IMR-90 (cell line): ENCODE measurements at regions not wholly inside any gene's neighbourhood (a gene's known extent, or its start where the extent isn't known, plus 50 kb on each side); places are given as distances from the start of the nearest gene placed in this dataset.

Experiments
- ATAC-seq: fragments of 200-7000 bp; cut with Tn5 transposase; 2 replicates; pipeline ENCODE4 v1.9.1; 2020; ENCODE audit warnings: low read depth, mild to moderate bottlenecking, moderate library complexity
- BruUV-seq: library from RNA; stranded (reverse); fragments of 400-500 nt; replicated peaks from 2 replicates; lab custom pipeline; 2021; lab: Mats Ljungman, UMichigan
- CTCF ChIA-PET: fragments of 300-600 bp; formaldehyde crosslinking; extraction: SDS; loops from one replicate; lab custom pipeline; 2021; ENCODE audit warnings: antibody characterized with exemption; lab: Yijun Ruan, JAX
- POLR2A ChIA-PET: fragments of 300-600 bp; sonication (Branson Sonifier 250); formaldehyde crosslinking; loops from one replicate; lab custom pipeline; 2022; ENCODE audit warnings: antibody characterized with exemption; ENCODE audit not compliant: unreplicated experiment; lab: Charles Lee
- DNase-seq: peaks from one replicate; pipeline ENCODE4 v3.0.0; 2013
- H2AFZ ChIP-seq: replicated peaks from 2 replicates; pipeline ENCODE3; 2013; ENCODE audit warnings: low read length, mild to moderate bottlenecking; ENCODE audit not compliant: poor library complexity
- H2AK5ac ChIP-seq: 2 replicates; pipeline ENCODE4 v1.6.1; 2013; ENCODE audit warnings: low read depth, low read length, inconsistent platforms
- H2AK9ac ChIP-seq: replicated peaks from 2 replicates; pipeline ENCODE3; 2013; ENCODE audit warnings: mild to moderate bottlenecking, low read depth, low read length, moderate library complexity; ENCODE audit not compliant: poor library complexity
- H2BK120ac ChIP-seq: 2 replicates; pipeline ENCODE4 v1.6.1; 2013; ENCODE audit warnings: low read depth, low read length, inconsistent platforms
- H2BK15ac ChIP-seq: 3 replicates; pipeline ENCODE4 v1.6.1; 2013; ENCODE audit warnings: low read depth, low read length, inconsistent platforms
- H2BK20ac ChIP-seq: 2 replicates; pipeline ENCODE4 v1.6.1; 2013; ENCODE audit warnings: low read depth, mild to moderate bottlenecking, inconsistent platforms, low read length, moderate library complexity
- H2BK5ac ChIP-seq: 2 replicates; pipeline ENCODE4 v1.6.1; 2013; ENCODE audit warnings: mild to moderate bottlenecking, low read depth, low read length, inconsistent platforms; ENCODE audit not compliant: poor library complexity, severe bottlenecking
- H3K14ac ChIP-seq: replicated peaks from 2 replicates; pipeline ENCODE4 v1.6.1; 2013; ENCODE audit warnings: low read depth, low read length, inconsistent platforms
- H3K18ac ChIP-seq: 2 replicates; pipeline ENCODE4 v1.6.1; 2013; ENCODE audit warnings: low read depth, low read length, control low read depth
- H3K23ac ChIP-seq: 2 replicates; pipeline ENCODE4 v1.6.1; 2013; ENCODE audit warnings: low read depth, low read length, inconsistent platforms
- H3K27ac ChIP-seq: 2 replicates; pipeline ENCODE4 v1.5.1; 2013; ENCODE audit warnings: mild to moderate bottlenecking, control low read depth, low read length; ENCODE audit not compliant: insufficient read depth
- H3K27me3 ChIP-seq: 2 replicates; pipeline ENCODE4 v1.6.1; 2013; ENCODE audit warnings: low read length; ENCODE audit not compliant: control insufficient read depth, insufficient read depth
- H3K36me3 ChIP-seq: 2 replicates; pipeline ENCODE4 v1.6.1; 2013; ENCODE audit warnings: low read length, mixed read lengths; ENCODE audit not compliant: control insufficient read depth, insufficient read depth
- H3K4ac ChIP-seq: 2 replicates; pipeline ENCODE4 v1.6.1; 2013; ENCODE audit warnings: low read depth, low read length, inconsistent platforms
- H3K4me1 ChIP-seq: 2 replicates; pipeline ENCODE4 v1.6.1; 2013; ENCODE audit warnings: low read length, mixed read lengths; ENCODE audit not compliant: control insufficient read depth, insufficient read depth
- H3K4me2 ChIP-seq: 2 replicates; pipeline ENCODE4 v1.6.1; 2013; ENCODE audit warnings: low read depth, mild to moderate bottlenecking, control low read depth, low read length, moderate library complexity
- H3K4me3 ChIP-seq: 2 replicates; pipeline ENCODE4 v1.5.1; 2013; ENCODE audit warnings: low read depth, mild to moderate bottlenecking, control low read depth, low read length, moderate library complexity; ENCODE audit not compliant: insufficient read depth
- H3K56ac ChIP-seq: 2 replicates; pipeline ENCODE4 v1.6.1; 2013; ENCODE audit warnings: low read length, inconsistent platforms; ENCODE audit not compliant: insufficient read depth; ENCODE audit errors: extremely low read depth
- H3K79me1 ChIP-seq, 2 experiments: 2 replicates each; pipeline ENCODE4 v1.6.1; 2013; ENCODE audit warnings: low read length in 2 of 2, inconsistent platforms in 1 of 2, low read depth in 1 of 2
- H3K9ac ChIP-seq: 2 replicates; pipeline ENCODE4 v1.6.1; 2013; ENCODE audit warnings: low read depth, low read length, control low read depth
- H3K9me1 ChIP-seq: 2 replicates; pipeline ENCODE4 v1.6.1; 2013; ENCODE audit warnings: low read length, inconsistent platforms; ENCODE audit not compliant: insufficient read depth
- H3K9me3 ChIP-seq: 2 replicates; pipeline ENCODE4 v1.6.1; 2013; ENCODE audit warnings: low read length; ENCODE audit not compliant: control insufficient read depth, insufficient read depth
- H4K20me1 ChIP-seq: 2 replicates; pipeline ENCODE4 v1.6.1; 2013; ENCODE audit warnings: low read length, inconsistent platforms; ENCODE audit not compliant: insufficient read depth
- H4K5ac ChIP-seq: 2 replicates; pipeline ENCODE4 v1.6.1; 2013; ENCODE audit warnings: mild to moderate bottlenecking, low read depth, low read length, control low read depth
- H4K8ac ChIP-seq, 2 experiments: 2 replicates each; pipeline ENCODE4 v1.6.1; 2013; ENCODE audit warnings: low read depth in 2 of 2, low read length in 2 of 2, control low read depth in 1 of 2, inconsistent platforms in 1 of 2
- H4K91ac ChIP-seq: 2 replicates; pipeline ENCODE4 v1.6.1; 2013; ENCODE audit warnings: low read depth, low read length, inconsistent platforms; ENCODE audit not compliant: insufficient read depth
- BHLHE40 ChIP-seq: fragments of 150-350 bp; IDR thresholded peaks from 2 replicates; pipeline ENCODE4 v1.6.1; 2016; ENCODE audit warnings: mild to moderate bottlenecking, low read depth, low read length
- CEBPB ChIP-seq: IDR thresholded peaks from 2 replicates; pipeline ENCODE4 v1.6.1; 2012; ENCODE audit warnings: low read depth, low read length, improper control_type of control experiment
- CHD1 ChIP-seq: IDR thresholded peaks from 2 replicates; pipeline ENCODE4 v1.6.1; 2012; ENCODE audit warnings: low read depth, low read length, improper control_type of control experiment
- FOS ChIP-seq: fragments of 150-350 bp; IDR thresholded peaks from 2 replicates; pipeline ENCODE4 v1.6.1; 2016; ENCODE audit warnings: low read depth, low read length
- MAFK ChIP-seq: IDR thresholded peaks from 2 replicates; pipeline ENCODE4 v1.6.1; 2012; ENCODE audit warnings: low read depth, low read length, improper control_type of control experiment
- MAZ ChIP-seq: IDR thresholded peaks from 2 replicates; pipeline ENCODE4 v1.6.1; 2012; ENCODE audit warnings: low read depth, mild to moderate bottlenecking, low read length, improper control_type of control experiment, moderate library complexity, borderline replicate concordance
- NFE2L2 ChIP-seq: fragments of 150-350 bp; IDR thresholded peaks from 2 replicates; pipeline ENCODE4 v1.6.1; 2016; ENCODE audit warnings: low read depth, mild to moderate bottlenecking, low read length
- POLR2A ChIP-seq: IDR thresholded peaks from 2 replicates; pipeline ENCODE4 v1.6.1; 2012; ENCODE audit warnings: mild to moderate bottlenecking, low read depth, low read length
- RAD21 ChIP-seq: IDR thresholded peaks from 2 replicates; pipeline ENCODE4 v1.6.1; 2012; ENCODE audit warnings: low read length, improper control_type of control experiment
- RCOR1 ChIP-seq: IDR thresholded peaks from 2 replicates; pipeline ENCODE4 v1.6.1; 2012; ENCODE audit warnings: mild to moderate bottlenecking, low read length, improper control_type of control experiment; ENCODE audit not compliant: insufficient replicate concordance
- RFX5 ChIP-seq: IDR thresholded peaks from 2 replicates; pipeline ENCODE4 v1.8.0; 2012; ENCODE audit warnings: low read depth, mild to moderate bottlenecking, low read length, moderate library complexity
- SMC3 ChIP-seq: fragments of 150-350 bp; IDR thresholded peaks from 2 replicates; pipeline ENCODE4 v1.6.1; 2016; ENCODE audit warnings: low read depth, mild to moderate bottlenecking, antibody characterized with exemption, low read length, moderate library complexity
- WGBS, 2 experiments: methylation state at CpG; one replicate each; pipeline versions ENCODE4 v1.1.5 to v1.1.7; 2013; ENCODE audit warnings: missing lambda C conversion rate in 2 of 2; ENCODE audit not compliant: insufficient read length in 1 of 2; ENCODE audit errors: extremely low coverage in 2 of 2; 5-methylcytosine and 5-hydroxymethylcytosine counted together
- dilution Hi-C: fragments of 300-500 bp; cut with HindIII; formaldehyde crosslinking; loops from one replicate; pipeline ENCODE4 v1.14.3; 2018; ENCODE audit warnings: low sequenced_read_pairs; ENCODE audit not compliant: unreplicated experiment
- in situ Hi-C: fragments of 300-500 bp; cut with MboI; formaldehyde crosslinking; loops from 3 replicates; pipeline ENCODE4 v1.14.3; 2019; ENCODE audit warnings: low sequenced_read_pairs, inconsistent platforms, mixed read lengths
- intact Hi-C: fragments of 100-400 bp; cut with micrococcal nuclease; formaldehyde crosslinking; loops from 2 replicates; pipeline ENCODE4 v1.10.0; 2022
- TF ChIP-seq, protein P1 (sequence below): conservative IDR thresholded peaks from 2 replicates; pipeline ENCODE4 v1.5.1; 2012; ENCODE audit warnings: mild to moderate bottlenecking, low read depth, low read length, improper control_type of control experiment
- TF ChIP-seq, protein P2 (sequence below): fragments of 150-350 bp; IDR thresholded peaks from 2 replicates; pipeline ENCODE4 v1.6.1; 2017; ENCODE audit warnings: mild to moderate bottlenecking, antibody characterized with exemption, low read length, low read depth
- TF ChIP-seq, protein P3 (sequence below): fragments of 150-350 bp; IDR thresholded peaks from 2 replicates; pipeline ENCODE4 v1.6.1; 2016; ENCODE audit warnings: low read depth, mild to moderate bottlenecking, low read length, moderate library complexity, borderline replicate concordance

DNA sequence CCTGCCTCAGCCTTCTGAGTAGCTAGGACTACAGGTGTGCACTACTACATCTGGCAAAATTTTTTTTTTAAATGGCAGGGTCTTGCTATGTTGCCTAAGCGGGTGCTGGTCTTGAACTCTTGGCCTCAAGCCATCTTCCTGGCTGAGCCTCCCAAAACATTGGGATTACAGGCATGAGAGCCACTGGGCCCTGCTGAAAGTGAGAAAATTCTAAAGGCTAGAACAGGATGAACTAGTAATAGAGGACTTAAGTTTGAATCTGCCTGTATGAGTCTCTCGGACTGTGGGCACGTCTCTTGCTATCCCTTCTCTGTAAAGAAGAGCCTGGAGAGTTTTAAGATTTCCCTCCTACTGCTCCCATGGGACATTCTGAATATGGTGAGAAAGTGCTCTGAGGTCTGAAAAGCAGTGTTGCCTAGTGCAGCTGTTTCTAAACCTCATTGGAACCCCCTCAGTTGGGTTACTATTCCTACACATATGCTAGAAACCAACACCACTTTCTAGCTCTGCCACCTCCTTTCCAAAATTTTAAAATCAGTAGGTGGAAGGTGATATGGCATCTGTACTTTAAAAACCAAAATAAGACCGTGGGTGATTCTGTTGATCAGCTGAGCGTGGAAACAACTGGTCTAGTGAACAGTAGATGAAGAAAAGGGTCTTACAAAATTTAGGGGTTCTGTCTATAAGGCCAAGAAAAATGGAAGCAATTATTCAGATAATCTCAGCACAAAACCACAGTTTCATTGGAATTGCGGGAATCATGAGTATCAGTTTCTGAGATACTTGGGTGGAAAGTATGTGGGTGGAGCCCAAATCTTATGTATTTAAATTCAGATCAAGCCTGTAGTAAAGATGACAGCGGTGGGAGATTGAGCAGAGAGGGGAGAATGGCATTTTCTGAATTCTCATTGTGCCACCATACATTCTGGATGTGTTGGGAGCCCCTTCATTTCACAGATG, 259.8 kb upstream of the CXCR4 start:
- no peak overlapping the region for H3K4ac ChIP-seq
- WGBS, 2 experiments = 80% methylated on average over 1 of the region's 7 CpGs; no CpG with 5 or more reads in 1 of the 2 experiments
- intact Hi-C loops = loop anchor here (1.0 to 5.0 kb wide), 2 partner anchors 461 to 560 kb away; no protein-coding TSS in a partner anchor
- no peak for DNase-seq
- no peak overlapping the region for H3K56ac ChIP-seq
- no peak overlapping the region for H3K27ac ChIP-seq
- ChIA-PET POLR2A (no interaction called here), CTCF (no interaction called here)
- H3K14ac ChIP-seq = no peak overlapping the region
- H4K91ac ChIP-seq = no peak overlapping the region
- no peaks in the 10 kb centered on the region for H3K36me3 ChIP-seq
- no peak overlapping the region for H3K18ac ChIP-seq
- BruUV-seq = no TSS peak
- no peak overlapping the region for H3K4me2 ChIP-seq
- H2BK5ac ChIP-seq = no peak overlapping the region
- H4K20me1 ChIP-seq = no peaks in the 10 kb centered on the region
- H2AK5ac ChIP-seq = no peak overlapping the region
- H4K5ac ChIP-seq = no peak overlapping the region
- H3K4me1 ChIP-seq = no peaks in the 10 kb centered on the region
- H3K9me1 ChIP-seq = no peaks in the 10 kb centered on the region
- H3K9ac ChIP-seq = no peak overlapping the region
- H2AFZ ChIP-seq = no peak overlapping the region
- dilution Hi-C loops = no loop called here
- H3K79me1 ChIP-seq = no peaks in the 10 kb centered on the region
- no peak overlapping the region for H3K4me3 ChIP-seq
- no peak overlapping the region for H2BK20ac ChIP-seq
- H3K27me3 ChIP-seq = no peaks in the 10 kb centered on the region
- ATAC-seq = no peak
- in situ Hi-C loops = loop anchor here (5.0 to 25.0 kb wide), 2 partner anchors 460 to 1390 kb away; no protein-coding TSS in a partner anchor
- no peak overlapping the region for H2AK9ac ChIP-seq
- H2BK15ac ChIP-seq = no peak overlapping the region
- no peak overlapping the region for H4K8ac ChIP-seq
- no peak overlapping the region for H2BK120ac ChIP-seq
- no peak overlapping the region for H3K23ac ChIP-seq
- no peaks in the 10 kb centered on the region for H3K9me3 ChIP-seq
- TF ChIP-seq MAZ (no peak), RCOR1 (no peak), RFX5 (no peak), BHLHE40 (no peak), CHD1 (no peak), MAFK (no peak), FOS (no peak), NFE2L2 (no peak), RAD21 (no peak), CEBPB (no peak), SMC3 (no peak), POLR2A (no peak)
- TF ChIP-seq, protein P1, sequence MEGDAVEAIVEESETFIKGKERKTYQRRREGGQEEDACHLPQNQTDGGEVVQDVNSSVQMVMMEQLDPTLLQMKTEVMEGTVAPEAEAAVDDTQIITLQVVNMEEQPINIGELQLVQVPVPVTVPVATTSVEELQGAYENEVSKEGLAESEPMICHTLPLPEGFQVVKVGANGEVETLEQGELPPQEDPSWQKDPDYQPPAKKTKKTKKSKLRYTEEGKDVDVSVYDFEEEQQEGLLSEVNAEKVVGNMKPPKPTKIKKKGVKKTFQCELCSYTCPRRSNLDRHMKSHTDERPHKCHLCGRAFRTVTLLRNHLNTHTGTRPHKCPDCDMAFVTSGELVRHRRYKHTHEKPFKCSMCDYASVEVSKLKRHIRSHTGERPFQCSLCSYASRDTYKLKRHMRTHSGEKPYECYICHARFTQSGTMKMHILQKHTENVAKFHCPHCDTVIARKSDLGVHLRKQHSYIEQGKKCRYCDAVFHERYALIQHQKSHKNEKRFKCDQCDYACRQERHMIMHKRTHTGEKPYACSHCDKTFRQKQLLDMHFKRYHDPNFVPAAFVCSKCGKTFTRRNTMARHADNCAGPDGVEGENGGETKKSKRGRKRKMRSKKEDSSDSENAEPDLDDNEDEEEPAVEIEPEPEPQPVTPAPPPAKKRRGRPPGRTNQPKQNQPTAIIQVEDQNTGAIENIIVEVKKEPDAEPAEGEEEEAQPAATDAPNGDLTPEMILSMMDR = no peak
- TF ChIP-seq, protein P2, sequence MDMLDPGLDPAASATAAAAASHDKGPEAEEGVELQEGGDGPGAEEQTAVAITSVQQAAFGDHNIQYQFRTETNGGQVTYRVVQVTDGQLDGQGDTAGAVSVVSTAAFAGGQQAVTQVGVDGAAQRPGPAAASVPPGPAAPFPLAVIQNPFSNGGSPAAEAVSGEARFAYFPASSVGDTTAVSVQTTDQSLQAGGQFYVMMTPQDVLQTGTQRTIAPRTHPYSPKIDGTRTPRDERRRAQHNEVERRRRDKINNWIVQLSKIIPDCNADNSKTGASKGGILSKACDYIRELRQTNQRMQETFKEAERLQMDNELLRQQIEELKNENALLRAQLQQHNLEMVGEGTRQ = no peak
- TF ChIP-seq, protein P3, sequence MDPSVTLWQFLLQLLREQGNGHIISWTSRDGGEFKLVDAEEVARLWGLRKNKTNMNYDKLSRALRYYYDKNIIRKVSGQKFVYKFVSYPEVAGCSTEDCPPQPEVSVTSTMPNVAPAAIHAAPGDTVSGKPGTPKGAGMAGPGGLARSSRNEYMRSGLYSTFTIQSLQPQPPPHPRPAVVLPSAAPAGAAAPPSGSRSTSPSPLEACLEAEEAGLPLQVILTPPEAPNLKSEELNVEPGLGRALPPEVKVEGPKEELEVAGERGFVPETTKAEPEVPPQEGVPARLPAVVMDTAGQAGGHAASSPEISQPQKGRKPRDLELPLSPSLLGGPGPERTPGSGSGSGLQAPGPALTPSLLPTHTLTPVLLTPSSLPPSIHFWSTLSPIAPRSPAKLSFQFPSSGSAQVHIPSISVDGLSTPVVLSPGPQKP = no peak
